ENCODE measurements at regions not wholly inside any gene's neighbourhood (a gene's known extent, or its start where the extent isn't known, plus 50 kb on each side); places are given as distances from the start of the nearest gene placed in this dataset.

DNA sequence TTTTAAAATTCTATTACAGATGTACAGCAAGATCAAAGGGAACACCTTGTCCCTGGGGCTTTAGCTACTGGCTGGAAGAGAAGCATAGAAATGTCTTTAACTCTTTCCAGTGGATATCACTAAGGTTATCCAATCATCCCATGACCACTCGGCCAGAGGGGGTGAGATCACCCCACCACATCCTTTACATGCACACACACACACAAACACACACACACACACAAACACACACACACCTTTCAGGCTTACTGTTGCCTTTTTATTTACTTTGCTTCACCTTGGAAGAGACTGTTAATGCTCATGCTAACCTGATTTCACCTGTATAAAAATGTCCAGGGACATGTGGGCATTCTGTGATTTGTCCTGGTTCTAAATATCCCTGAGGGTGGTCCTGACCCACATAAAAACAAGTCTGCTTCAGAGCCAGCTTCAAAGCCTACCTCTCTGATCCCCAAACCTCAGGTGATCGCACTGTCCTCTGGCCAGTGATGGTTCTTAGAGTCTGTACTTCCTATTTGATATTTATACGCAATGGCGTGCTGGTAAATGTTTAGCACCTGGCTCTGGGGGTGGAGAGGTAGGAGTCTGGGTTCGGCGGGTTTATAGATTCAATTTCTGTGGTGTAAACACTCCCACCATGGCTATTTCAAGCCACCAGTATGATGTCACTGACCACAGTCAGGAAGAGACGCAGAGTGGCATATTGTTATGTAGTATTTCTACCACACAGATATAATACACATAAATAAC lies 166.1 kb upstream of the EEA1 start:
- Mint-ChIP-seq H3K27me3 (ENCODE audit: low read depth) (no peaks in the 10 kb centered on the region), H3K36me3 (ENCODE audit: low read depth) (no peaks in the 10 kb centered on the region), H3K4me3 (ENCODE audit: unreplicated experiment) (no peak overlapping the region), H3K9me3 (ENCODE audit: low read depth) (no peaks in the 10 kb centered on the region), H3K4me1 (ENCODE audit: low read depth) (peaks cover 16% of the 10 kb centered on the region), H3K27ac (ENCODE audit: unreplicated experiment) (no peak overlapping the region)
- no peak for DNase-seq (ENCODE audit: low spot score)
- TF ChIP-seq, protein P1, sequence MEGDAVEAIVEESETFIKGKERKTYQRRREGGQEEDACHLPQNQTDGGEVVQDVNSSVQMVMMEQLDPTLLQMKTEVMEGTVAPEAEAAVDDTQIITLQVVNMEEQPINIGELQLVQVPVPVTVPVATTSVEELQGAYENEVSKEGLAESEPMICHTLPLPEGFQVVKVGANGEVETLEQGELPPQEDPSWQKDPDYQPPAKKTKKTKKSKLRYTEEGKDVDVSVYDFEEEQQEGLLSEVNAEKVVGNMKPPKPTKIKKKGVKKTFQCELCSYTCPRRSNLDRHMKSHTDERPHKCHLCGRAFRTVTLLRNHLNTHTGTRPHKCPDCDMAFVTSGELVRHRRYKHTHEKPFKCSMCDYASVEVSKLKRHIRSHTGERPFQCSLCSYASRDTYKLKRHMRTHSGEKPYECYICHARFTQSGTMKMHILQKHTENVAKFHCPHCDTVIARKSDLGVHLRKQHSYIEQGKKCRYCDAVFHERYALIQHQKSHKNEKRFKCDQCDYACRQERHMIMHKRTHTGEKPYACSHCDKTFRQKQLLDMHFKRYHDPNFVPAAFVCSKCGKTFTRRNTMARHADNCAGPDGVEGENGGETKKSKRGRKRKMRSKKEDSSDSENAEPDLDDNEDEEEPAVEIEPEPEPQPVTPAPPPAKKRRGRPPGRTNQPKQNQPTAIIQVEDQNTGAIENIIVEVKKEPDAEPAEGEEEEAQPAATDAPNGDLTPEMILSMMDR (IDR thresholded peaks at IDR 0.05): no peak

DNA sequence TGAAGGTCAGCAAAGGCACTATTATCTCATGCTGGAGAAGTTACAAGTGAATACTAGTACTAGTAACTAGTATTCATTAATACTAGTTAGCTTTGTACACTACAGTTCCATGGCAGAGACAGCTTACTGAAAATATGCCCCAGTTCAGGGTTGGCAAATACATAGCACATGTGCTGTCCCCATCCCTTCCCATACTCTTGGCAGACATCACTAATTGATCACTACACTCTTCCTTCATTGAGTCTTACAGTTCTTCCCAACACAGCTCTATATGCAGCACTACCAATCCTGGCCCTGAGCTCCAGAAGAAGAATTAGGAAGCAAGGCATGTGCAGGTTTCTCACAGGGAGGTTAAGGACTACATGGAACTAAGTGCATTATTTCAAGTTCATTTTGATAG lies 168.3 kb upstream of the EEA1 start:
- Mint-ChIP-seq H3K27me3 (ENCODE audit: low read depth) (no peaks in the 10 kb centered on the region), H3K4me1 (ENCODE audit: low read depth) (no peaks in the 10 kb centered on the region), H3K9me3 (ENCODE audit: low read depth) (no peaks in the 10 kb centered on the region), H3K36me3 (ENCODE audit: low read depth) (no peaks in the 10 kb centered on the region), H3K27ac (ENCODE audit: unreplicated experiment) (no peak overlapping the region), H3K4me3 (ENCODE audit: unreplicated experiment) (no peak overlapping the region)
- no peak for DNase-seq (ENCODE audit: low spot score)
- TF ChIP-seq, protein P1 (IDR thresholded peaks at IDR 0.05): no peak

DNA sequence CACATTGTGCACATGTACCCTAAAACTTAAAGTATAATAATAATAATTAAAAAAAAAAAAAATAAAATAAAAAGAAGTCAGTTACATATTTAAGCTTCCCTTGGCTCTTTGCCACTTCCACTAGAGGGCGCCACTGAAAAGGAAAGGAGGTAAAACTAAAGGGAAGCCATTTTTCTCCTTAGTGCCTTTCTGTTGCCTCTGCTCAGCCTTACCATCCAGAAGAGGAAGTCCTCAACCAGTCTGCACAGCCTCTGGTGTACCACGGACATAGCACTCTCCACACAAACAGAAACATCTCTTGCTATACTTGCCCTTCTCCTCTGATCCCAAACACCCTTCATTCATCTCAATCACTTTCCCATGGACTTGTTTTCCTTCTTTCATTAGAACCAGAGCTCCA lies 169.0 kb upstream of the EEA1 start:
- Mint-ChIP-seq H3K36me3 (ENCODE audit: low read depth) (no peaks in the 10 kb centered on the region), H3K27me3 (ENCODE audit: low read depth) (no peaks in the 10 kb centered on the region), H3K27ac (ENCODE audit: unreplicated experiment) (no peak overlapping the region), H3K9me3 (ENCODE audit: low read depth) (no peaks in the 10 kb centered on the region), H3K4me3 (ENCODE audit: unreplicated experiment) (no peak overlapping the region), H3K4me1 (ENCODE audit: low read depth) (no peaks in the 10 kb centered on the region)
- DNase-seq (ENCODE audit: low spot score): no peak
- TF ChIP-seq, protein P1 (IDR thresholded peaks at IDR 0.05): peak; percentile 79

DNA sequence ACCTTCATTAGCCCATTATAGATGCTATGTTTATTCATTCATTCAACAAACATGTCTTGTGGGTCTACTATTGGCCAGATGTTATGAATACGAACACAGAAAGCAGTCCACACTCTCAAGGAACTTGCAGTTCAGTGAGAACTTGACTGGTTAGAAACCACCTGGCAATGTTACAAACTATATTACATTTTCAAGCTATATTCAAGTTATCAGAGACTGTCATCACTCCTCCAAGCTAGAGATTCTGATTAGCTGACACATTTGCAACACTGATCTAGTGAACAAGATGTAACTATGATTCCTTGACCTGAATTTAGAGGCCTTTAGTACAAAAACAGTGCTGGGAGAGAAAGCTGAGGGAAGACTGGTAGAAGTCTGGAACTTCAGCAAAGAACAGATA lies 170.7 kb upstream of the EEA1 start:
- no peak overlapping the region for H3K4me3 Mint-ChIP-seq (ENCODE audit: unreplicated experiment)
- no peaks in the 10 kb centered on the region for H3K27me3 Mint-ChIP-seq (ENCODE audit: low read depth)
- no peaks in the 10 kb centered on the region for H3K36me3 Mint-ChIP-seq (ENCODE audit: low read depth)
- H3K9me3 Mint-ChIP-seq (ENCODE audit: low read depth): no peaks in the 10 kb centered on the region
- H3K4me1 Mint-ChIP-seq (ENCODE audit: low read depth): no peaks in the 10 kb centered on the region
- TF ChIP-seq, protein P1 (IDR thresholded peaks at IDR 0.05): no peak
- H3K27ac Mint-ChIP-seq (ENCODE audit: unreplicated experiment): no peak overlapping the region
- no peak for DNase-seq (ENCODE audit: low spot score)

DNA sequence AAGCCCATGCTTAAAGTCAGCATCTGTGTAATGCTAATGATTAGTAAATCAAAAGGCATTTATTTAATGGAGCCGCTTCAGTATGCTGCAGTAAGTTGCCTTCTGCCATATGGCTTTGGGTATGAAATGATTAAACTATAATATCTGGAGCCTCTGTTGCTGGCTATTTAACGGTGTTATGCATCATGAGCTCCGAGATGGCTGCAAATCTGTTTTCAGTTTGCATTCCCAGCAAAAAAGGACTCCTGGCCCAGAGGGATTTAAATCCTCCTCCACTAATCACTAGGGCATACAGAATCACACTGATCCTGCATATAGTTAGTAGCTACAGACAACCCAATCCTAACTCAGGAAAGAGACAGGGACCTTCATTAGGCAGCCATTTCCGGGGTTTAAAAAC lies 171.5 kb upstream of the EEA1 start:
- TF ChIP-seq, protein P1 (IDR thresholded peaks at IDR 0.05): no peak
- Mint-ChIP-seq H3K36me3 (ENCODE audit: low read depth) (no peaks in the 10 kb centered on the region), H3K9me3 (ENCODE audit: low read depth) (no peaks in the 10 kb centered on the region), H3K27me3 (ENCODE audit: low read depth) (no peaks in the 10 kb centered on the region), H3K4me1 (ENCODE audit: low read depth) (no peaks in the 10 kb centered on the region), H3K27ac (ENCODE audit: unreplicated experiment) (no peak overlapping the region), H3K4me3 (ENCODE audit: unreplicated experiment) (no peak overlapping the region)
- no peak for DNase-seq (ENCODE audit: low spot score)
